Stimulated activated CD8-positive, alpha-beta memory T cell treated with anti-CD3 and anti-CD28 coated beads, Interleukin-4, amount 100 ng/mL, for 4 hours (primary cell): ENCODE measurements at regions not wholly inside any gene's neighbourhood (a gene's known extent, or its start where the extent isn't known, plus 50 kb on each side); places are given as distances from the start of the nearest gene placed in this dataset.

Source experiments
- DNase-seq, 2 donors: peaks; one replicate each; pipeline ENCODE4 v3.0.0-alpha.2; 2020; ENCODE audit warnings: low read depth in 2 of 2, low spot score in 1 of 2

- no peak for DNase-seq
These were observed 262.0 kb upstream of the UMPS start for GRCh38 chr3:124467980-124468902.

GRCh38 chr3:124469555-124469954 lies 260.7 kb upstream of the UMPS start:
- DNase-seq: no peak

GRCh38 chr3:124478830-124479229 lies 251.4 kb upstream of the UMPS start:
- no peak for DNase-seq

- DNase-seq: no peak
These were observed 246.3 kb upstream of the UMPS start for GRCh38 chr3:124483915-124484470.

GRCh38 chr3:124486324-124486723 lies 243.9 kb upstream of the UMPS start:
- DNase-seq: no peak

- no peak for DNase-seq
These were observed 240.7 kb upstream of the UMPS start for GRCh38 chr3:124489506-124489905.

- DNase-seq: no peak
These were observed 239.2 kb upstream of the UMPS start for GRCh38 chr3:124491098-124491497.

GRCh38 chr3:124491875-124492274 lies 238.4 kb upstream of the UMPS start:
- no peak for DNase-seq

- no peak for DNase-seq
These were observed 237.4 kb upstream of the UMPS start for GRCh38 chr3:124492824-124493223.

- DNase-seq: no peak
These were observed 234.2 kb upstream of the UMPS start for GRCh38 chr3:124496061-124496460.

GRCh38 chr3:124497487-124497886 lies 232.8 kb upstream of the UMPS start:
- DNase-seq: no peak

GRCh38 chr3:124498891-124499290 lies 231.4 kb upstream of the UMPS start:
- DNase-seq: no peak

- no peak for DNase-seq
These were observed 225.8 kb upstream of the UMPS start for GRCh38 chr3:124504332-124505059.

- no peak for DNase-seq
These were observed 220.4 kb upstream of the UMPS start for GRCh38 chr3:124509884-124510283.

- DNase-seq: no peak
These were observed 220.0 kb upstream of the UMPS start for GRCh38 chr3:124510290-124510689.

- DNase-seq: no peak
These were observed 217.2 kb upstream of the UMPS start for GRCh38 chr3:124512881-124513609.

GRCh38 chr3:124513610-124513997 lies 216.6 kb upstream of the UMPS start:
- DNase-seq: no peak

GRCh38 chr3:124514683-124515082 lies 215.6 kb upstream of the UMPS start:
- DNase-seq: no peak

- no peak for DNase-seq
These were observed 213.9 kb upstream of the UMPS start for GRCh38 chr3:124516333-124516732.

- no peak for DNase-seq
These were observed 212.9 kb upstream of the UMPS start for GRCh38 chr3:124517306-124517705.

GRCh38 chr3:124518350-124518749 lies 211.9 kb upstream of the UMPS start:
- DNase-seq: no peak
